SK-N-SH treated with all-trans-retinoic acid at 6 μM for 48 hours (cell line): ENCODE measurements at regions not wholly inside any gene's neighbourhood (a gene's known extent, or its start where the extent isn't known, plus 50 kb on each side); places are given as distances from the start of the nearest gene placed in this dataset.

Source experiments
- ATAC-seq: fragments of 200-7000 bp; cut with Tn5 transposase; 3 replicates; pipeline ENCODE4 v1.9.1; 2020; ENCODE audit warnings: mild to moderate bottlenecking, moderate library complexity
- ARNTL ChIP-seq: fragments of 450-650 bp; formaldehyde crosslinking; IDR thresholded peaks from 2 replicates; pipeline ENCODE4 v1.5.0; 2020; ENCODE audit warnings: low read depth, mild to moderate bottlenecking, moderate library complexity, borderline replicate concordance
- BACH2 ChIP-seq: fragments of 250-450 bp; sonication (Bioruptor Pico); IDR thresholded peaks from 2 replicates; pipeline ENCODE4 v1.9.0; 2021; ENCODE audit warnings: mild to moderate bottlenecking, borderline replicate concordance
- CSDC2 ChIP-seq: fragments of 250-450 bp; sonication (Bioruptor Pico); IDR thresholded peaks from 2 replicates; pipeline ENCODE4 v1.5.0; 2020; ENCODE audit warnings: mild to moderate bottlenecking, moderate library complexity
- ESRRG ChIP-seq: fragments of 250-450 bp; sonication (Bioruptor Pico); IDR thresholded peaks from 2 replicates; pipeline ENCODE4 v1.6.1; 2021; ENCODE audit warnings: mild to moderate bottlenecking
- GLIS3 ChIP-seq: fragments of 250-450 bp; sonication (Bioruptor Pico); IDR thresholded peaks from 2 replicates; pipeline ENCODE4 v1.5.0; 2020; ENCODE audit warnings: mild to moderate bottlenecking, moderate library complexity
- ISL1 ChIP-seq: fragments of 250-450 bp; sonication (Bioruptor Pico); IDR thresholded peaks from 2 replicates; pipeline ENCODE4 v2.1.2; 2022; ENCODE audit warnings: mild to moderate bottlenecking, moderate library complexity
- OSR1 ChIP-seq: fragments of 250-450 bp; sonication (Bioruptor Pico); IDR thresholded peaks from 2 replicates; pipeline ENCODE4 v1.8.0; 2022; ENCODE audit warnings: moderate library complexity, mild to moderate bottlenecking, inconsistent platforms
- PPARA ChIP-seq: fragments of 250-450 bp; sonication (Bioruptor Pico); IDR thresholded peaks from 2 replicates; pipeline ENCODE4 v1.5.0; 2020; ENCODE audit warnings: mild to moderate bottlenecking, borderline replicate concordance
- RARB ChIP-seq: fragments of 250-450 bp; sonication (Bioruptor Pico); IDR thresholded peaks from 2 replicates; pipeline ENCODE4 v1.8.0; 2021; ENCODE audit warnings: mild to moderate bottlenecking, moderate library complexity
- SNAI2 ChIP-seq: fragments of 250-450 bp; sonication (Bioruptor Pico); IDR thresholded peaks from 2 replicates; pipeline ENCODE4 v1.5.0; 2020; ENCODE audit warnings: mild to moderate bottlenecking, moderate library complexity
- TCF4 ChIP-seq: fragments of 250-450 bp; sonication (Bioruptor Pico); IDR thresholded peaks from 2 replicates; pipeline ENCODE4 v1.8.0; 2021; ENCODE audit warnings: mild to moderate bottlenecking, moderate library complexity, borderline replicate concordance
- TOX ChIP-seq: fragments of 250-450 bp; sonication (Bioruptor Pico); IDR thresholded peaks from 2 replicates; pipeline ENCODE4 v1.8.0; 2021; ENCODE audit warnings: mild to moderate bottlenecking, moderate library complexity, borderline replicate concordance
- ZC3H10 ChIP-seq: fragments of 250-450 bp; sonication (Bioruptor Pico); IDR thresholded peaks from 2 replicates; pipeline ENCODE4 v1.5.1; 2021; ENCODE audit warnings: mild to moderate bottlenecking, moderate library complexity
- ZFP30 ChIP-seq: fragments of 450-650 bp; formaldehyde crosslinking; IDR thresholded peaks from 2 replicates; pipeline ENCODE4 v1.5.0; 2022; ENCODE audit warnings: mild to moderate bottlenecking, moderate library complexity
- ZNF565 ChIP-seq: fragments of 450-650 bp; formaldehyde crosslinking; conservative IDR thresholded peaks from 2 replicates; pipeline ENCODE4 v1.5.0; 2020; ENCODE audit warnings: low read depth, mild to moderate bottlenecking, moderate library complexity
- ZNF70 ChIP-seq: fragments of 450-650 bp; formaldehyde crosslinking; IDR thresholded peaks from 2 replicates; pipeline ENCODE4 v1.5.0; 2020; ENCODE audit warnings: mild to moderate bottlenecking, moderate library complexity
- ZNF8 ChIP-seq: fragments of 450-650 bp; formaldehyde crosslinking; IDR thresholded peaks from 2 replicates; pipeline ENCODE4 v1.5.0; 2020; ENCODE audit warnings: mild to moderate bottlenecking, moderate library complexity
- TF ChIP-seq, protein P1 (sequence below): fragments of 250-450 bp; sonication (Bioruptor Pico); IDR thresholded peaks from 2 replicates; pipeline ENCODE4 v1.8.0; 2021; ENCODE audit warnings: low read depth, mild to moderate bottlenecking, moderate library complexity, borderline replicate concordance
- TF ChIP-seq, protein P2 (sequence below): fragments of 250-450 bp; sonication (Bioruptor Pico); IDR thresholded peaks from 2 replicates; pipeline ENCODE4 v1.5.1; 2021; ENCODE audit warnings: mild to moderate bottlenecking, moderate library complexity
- TF ChIP-seq, protein P3 (sequence below): fragments of 250-450 bp; sonication (Bioruptor Pico); IDR thresholded peaks from 2 replicates; pipeline ENCODE4 v1.5.0; 2020; ENCODE audit warnings: mild to moderate bottlenecking, moderate library complexity
- TF ChIP-seq, protein P4 (sequence below): fragments of 250-450 bp; sonication (Bioruptor Pico); IDR thresholded peaks from 2 replicates; pipeline ENCODE4 v1.8.0; 2020; ENCODE audit warnings: mild to moderate bottlenecking, moderate library complexity, borderline replicate concordance

DNA sequence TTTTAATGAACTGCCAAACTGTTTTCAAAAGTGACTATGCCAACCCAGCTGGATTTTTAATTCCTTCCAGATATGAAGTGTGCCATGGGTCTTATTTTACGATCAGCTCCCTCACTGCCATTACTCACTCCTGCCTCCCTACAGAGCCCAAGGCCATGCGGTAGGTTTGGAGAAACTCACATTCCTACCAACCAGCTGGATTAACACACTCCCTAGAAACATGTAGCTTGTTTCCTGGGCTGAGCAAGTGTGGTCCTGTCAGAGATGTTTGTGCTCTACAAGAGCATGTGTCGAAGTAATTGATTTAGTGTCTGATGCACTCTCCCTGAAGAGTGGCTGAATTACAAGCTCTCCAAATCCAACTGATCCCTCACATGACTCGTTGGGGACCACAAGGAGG lies 82.5 kb downstream of the SPP2 start:
- ATAC-seq, result no peak

DNA sequence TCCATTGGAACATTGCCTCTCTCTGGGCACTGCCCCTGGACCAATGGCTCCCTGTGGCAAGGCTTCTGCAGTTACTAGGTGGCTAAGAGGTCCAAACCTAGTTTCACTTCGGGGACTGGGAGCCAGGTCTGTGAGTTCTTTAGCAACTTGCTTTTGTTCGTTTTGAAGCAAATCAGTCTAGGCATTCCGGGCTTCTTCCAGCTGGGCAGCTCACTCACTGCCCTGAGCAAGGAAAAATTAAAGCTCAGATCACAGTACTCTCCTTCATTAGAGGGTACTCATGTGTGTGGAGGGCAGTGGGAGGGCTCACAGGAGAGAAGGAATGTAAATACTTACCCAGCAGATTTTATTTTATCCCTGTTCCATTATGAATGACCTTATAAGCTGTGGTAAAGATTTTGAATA lies 80.3 kb downstream of the SPP2 start:
- TF ChIP-seq, protein P1, sequence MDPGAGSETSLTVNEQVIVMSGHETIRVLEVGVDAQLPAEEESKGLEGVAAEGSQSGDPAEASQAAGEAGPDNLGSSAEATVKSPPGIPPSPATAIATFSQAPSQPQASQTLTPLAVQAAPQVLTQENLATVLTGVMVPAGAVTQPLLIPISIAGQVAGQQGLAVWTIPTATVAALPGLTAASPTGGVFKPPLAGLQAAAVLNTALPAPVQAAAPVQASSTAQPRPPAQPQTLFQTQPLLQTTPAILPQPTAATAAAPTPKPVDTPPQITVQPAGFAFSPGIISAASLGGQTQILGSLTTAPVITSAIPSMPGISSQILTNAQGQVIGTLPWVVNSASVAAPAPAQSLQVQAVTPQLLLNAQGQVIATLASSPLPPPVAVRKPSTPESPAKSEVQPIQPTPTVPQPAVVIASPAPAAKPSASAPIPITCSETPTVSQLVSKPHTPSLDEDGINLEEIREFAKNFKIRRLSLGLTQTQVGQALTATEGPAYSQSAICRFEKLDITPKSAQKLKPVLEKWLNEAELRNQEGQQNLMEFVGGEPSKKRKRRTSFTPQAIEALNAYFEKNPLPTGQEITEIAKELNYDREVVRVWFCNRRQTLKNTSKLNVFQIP (CRISPR knock-in tag), result no peak
- TF ChIP-seq ZFP30 (CRISPR knock-in tag), result no peak
- TF ChIP-seq, protein P2, sequence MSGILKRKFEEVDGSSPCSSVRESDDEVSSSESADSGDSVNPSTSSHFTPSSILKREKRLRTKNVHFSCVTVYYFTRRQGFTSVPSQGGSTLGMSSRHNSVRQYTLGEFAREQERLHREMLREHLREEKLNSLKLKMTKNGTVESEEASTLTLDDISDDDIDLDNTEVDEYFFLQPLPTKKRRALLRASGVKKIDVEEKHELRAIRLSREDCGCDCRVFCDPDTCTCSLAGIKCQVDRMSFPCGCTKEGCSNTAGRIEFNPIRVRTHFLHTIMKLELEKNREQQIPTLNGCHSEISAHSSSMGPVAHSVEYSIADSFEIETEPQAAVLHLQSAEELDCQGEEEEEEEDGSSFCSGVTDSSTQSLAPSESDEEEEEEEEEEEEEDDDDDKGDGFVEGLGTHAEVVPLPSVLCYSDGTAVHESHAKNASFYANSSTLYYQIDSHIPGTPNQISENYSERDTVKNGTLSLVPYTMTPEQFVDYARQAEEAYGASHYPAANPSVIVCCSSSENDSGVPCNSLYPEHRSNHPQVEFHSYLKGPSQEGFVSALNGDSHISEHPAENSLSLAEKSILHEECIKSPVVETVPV (CRISPR knock-in tag), result no peak
- no peak for TF ChIP-seq RARB (CRISPR knock-in tag)
- TF ChIP-seq CSDC2, result no peak
- TF ChIP-seq GLIS3 (CRISPR knock-in tag), result no peak
- TF ChIP-seq ZNF8 (CRISPR knock-in tag), result no peak
- TF ChIP-seq ARNTL, result no peak
- TF ChIP-seq, protein P3, sequence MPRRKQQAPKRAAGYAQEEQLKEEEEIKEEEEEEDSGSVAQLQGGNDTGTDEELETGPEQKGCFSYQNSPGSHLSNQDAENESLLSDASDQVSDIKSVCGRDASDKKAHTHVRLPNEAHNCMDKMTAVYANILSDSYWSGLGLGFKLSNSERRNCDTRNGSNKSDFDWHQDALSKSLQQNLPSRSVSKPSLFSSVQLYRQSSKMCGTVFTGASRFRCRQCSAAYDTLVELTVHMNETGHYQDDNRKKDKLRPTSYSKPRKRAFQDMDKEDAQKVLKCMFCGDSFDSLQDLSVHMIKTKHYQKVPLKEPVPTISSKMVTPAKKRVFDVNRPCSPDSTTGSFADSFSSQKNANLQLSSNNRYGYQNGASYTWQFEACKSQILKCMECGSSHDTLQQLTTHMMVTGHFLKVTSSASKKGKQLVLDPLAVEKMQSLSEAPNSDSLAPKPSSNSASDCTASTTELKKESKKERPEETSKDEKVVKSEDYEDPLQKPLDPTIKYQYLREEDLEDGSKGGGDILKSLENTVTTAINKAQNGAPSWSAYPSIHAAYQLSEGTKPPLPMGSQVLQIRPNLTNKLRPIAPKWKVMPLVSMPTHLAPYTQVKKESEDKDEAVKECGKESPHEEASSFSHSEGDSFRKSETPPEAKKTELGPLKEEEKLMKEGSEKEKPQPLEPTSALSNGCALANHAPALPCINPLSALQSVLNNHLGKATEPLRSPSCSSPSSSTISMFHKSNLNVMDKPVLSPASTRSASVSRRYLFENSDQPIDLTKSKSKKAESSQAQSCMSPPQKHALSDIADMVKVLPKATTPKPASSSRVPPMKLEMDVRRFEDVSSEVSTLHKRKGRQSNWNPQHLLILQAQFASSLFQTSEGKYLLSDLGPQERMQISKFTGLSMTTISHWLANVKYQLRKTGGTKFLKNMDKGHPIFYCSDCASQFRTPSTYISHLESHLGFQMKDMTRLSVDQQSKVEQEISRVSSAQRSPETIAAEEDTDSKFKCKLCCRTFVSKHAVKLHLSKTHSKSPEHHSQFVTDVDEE (CRISPR knock-in tag), result no peak
- no peak for TF ChIP-seq ZNF70 (CRISPR knock-in tag)
- TF ChIP-seq BACH2 (CRISPR knock-in tag), result no peak
- TF ChIP-seq, protein P4, sequence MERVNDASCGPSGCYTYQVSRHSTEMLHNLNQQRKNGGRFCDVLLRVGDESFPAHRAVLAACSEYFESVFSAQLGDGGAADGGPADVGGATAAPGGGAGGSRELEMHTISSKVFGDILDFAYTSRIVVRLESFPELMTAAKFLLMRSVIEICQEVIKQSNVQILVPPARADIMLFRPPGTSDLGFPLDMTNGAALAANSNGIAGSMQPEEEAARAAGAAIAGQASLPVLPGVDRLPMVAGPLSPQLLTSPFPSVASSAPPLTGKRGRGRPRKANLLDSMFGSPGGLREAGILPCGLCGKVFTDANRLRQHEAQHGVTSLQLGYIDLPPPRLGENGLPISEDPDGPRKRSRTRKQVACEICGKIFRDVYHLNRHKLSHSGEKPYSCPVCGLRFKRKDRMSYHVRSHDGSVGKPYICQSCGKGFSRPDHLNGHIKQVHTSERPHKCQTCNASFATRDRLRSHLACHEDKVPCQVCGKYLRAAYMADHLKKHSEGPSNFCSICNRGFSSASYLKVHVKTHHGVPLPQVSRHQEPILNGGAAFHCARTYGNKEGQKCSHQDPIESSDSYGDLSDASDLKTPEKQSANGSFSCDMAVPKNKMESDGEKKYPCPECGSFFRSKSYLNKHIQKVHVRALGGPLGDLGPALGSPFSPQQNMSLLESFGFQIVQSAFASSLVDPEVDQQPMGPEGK (CRISPR knock-in tag), result no peak
- TF ChIP-seq SNAI2 (CRISPR knock-in tag), result no peak
- ATAC-seq, result 0 out of 3 replicates have a peak, but pooled peaks have one; percentile 24

More for the DNA sequence above, 82.5 kb downstream of the SPP2 start:
- TF ChIP-seq ISL1 (CRISPR knock-in tag), result no peak
- TF ChIP-seq, all 23 proteins: peak for 0

DNA sequence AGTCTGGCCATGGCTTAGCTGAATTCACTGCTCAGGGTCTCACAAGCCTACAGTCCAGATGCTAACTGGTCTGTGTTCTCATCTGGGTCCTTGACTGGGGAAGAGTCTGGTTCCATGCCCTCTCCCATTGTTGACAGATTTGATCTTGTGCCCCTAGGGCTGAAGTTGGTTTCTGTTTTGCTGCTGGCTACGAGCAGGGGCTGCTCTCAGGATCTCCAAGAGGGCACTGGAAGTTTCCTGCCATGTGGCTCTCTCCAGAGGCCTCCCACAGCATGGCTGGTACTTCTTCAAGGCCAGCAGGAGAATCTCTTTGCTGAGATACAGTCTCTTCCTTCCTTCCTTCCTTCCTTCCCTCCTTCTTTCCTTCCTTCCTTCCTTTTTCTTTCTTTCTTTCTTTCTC lies 78.1 kb downstream of the SPP2 start:
- TF ChIP-seq, protein P3 (CRISPR knock-in tag), result no peak
- TF ChIP-seq TCF4 (no peak), ZFP30 (CRISPR knock-in tag) (no peak), ARNTL (no peak), PPARA (CRISPR knock-in tag) (no peak), ESRRG (CRISPR knock-in tag) (no peak), OSR1 (no peak), CSDC2 (no peak), ZNF565 (CRISPR knock-in tag) (no peak), BACH2 (CRISPR knock-in tag) (no peak), ZC3H10 (CRISPR knock-in tag) (no peak), ISL1 (CRISPR knock-in tag) (no peak), GLIS3 (CRISPR knock-in tag) (no peak), TOX (CRISPR knock-in tag) (no peak), ZNF70 (CRISPR knock-in tag) (no peak)
- TF ChIP-seq, protein P4 (CRISPR knock-in tag), result no peak
- TF ChIP-seq, protein P2 (CRISPR knock-in tag), result no peak
- no peak for ATAC-seq
